ENCODE measurements at regions not wholly inside any gene's neighbourhood (a gene's known extent, or its start where the extent isn't known, plus 50 kb on each side); places are given as distances from the start of the nearest gene placed in this dataset.

DNA sequence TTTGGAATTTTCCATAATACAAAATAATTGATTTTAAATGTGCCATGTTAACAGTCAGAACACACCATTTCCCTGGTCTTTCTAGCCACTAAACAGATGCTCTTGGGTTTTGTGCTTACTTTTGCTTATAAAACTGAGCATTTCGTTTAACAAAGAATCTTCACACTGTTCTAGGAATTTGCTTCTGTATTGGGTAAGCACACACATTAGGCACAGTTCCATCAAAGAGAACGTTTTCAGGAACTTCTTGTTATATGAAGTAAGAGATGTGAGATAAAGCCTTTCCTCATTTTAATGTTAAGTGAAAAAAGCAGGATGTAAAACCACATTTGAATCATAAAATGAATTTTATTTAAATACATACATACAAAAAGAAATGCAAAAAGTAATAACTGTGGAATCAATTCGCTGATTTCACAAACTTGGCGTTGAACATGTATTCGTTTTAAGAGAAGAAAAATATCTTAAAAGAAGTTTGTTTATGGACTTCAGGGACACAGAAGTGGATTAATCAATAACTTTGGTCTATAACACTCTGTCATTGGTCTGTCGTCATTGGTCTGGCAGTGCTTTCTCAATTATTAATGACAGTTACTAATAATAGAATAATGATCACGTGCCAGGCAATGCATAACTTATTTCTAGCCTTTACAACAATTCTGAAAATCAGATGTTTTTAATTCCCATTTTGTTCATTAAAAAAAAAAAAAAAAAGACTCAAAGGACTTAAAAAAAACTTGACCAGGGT, 199.9 kb upstream of the PRDM1 start:
- no peak for DNase-seq (ENCODE audit: extremely low read depth, low read depth)

- no peak for DNase-seq (ENCODE audit: extremely low read depth, low read depth)
Measured at GRCh38 chr6:105884426-105884825, 201.7 kb upstream of the PRDM1 start.

DNA sequence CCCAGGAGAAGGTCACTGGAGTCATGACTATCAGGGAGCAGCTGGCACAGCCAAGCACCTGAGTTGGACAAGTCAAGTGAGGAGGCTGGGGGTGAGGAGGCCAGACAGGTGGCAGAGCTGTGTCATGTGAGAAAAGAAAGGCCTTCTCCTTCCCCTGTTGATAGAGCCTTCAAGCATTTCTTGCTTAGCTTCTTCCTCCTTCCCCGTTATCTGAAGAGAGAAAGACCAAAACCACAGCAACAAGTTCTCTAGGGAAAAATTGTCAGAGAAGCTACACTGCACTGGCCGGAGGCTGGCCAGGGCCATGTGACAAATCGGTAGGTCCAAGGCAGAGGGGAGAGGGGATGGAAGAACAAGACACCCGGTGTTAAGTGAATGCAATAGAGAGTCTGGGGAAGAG, 202.1 kb upstream of the PRDM1 start:
- DNase-seq (ENCODE audit: extremely low read depth, low read depth): no peak

DNA sequence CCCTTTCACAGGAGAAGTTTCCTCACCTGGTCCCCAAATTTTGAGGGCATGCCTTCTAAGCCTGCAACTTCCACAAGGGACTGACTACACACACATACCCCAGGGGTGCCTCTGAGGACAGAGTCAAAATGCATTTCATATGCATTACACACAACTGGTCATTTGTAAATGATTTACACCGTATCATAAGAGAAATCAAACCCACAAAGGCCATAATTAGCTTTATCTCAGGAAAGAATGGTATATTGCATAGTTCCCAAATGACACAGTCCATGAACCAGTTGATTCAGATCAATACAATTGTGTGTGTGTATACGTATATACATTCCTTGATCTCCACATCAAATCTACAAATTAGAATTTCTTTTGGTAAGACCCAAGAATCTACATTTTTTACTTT, 203.3 kb upstream of the PRDM1 start:
- no peak for DNase-seq (ENCODE audit: extremely low read depth, low read depth)

DNA sequence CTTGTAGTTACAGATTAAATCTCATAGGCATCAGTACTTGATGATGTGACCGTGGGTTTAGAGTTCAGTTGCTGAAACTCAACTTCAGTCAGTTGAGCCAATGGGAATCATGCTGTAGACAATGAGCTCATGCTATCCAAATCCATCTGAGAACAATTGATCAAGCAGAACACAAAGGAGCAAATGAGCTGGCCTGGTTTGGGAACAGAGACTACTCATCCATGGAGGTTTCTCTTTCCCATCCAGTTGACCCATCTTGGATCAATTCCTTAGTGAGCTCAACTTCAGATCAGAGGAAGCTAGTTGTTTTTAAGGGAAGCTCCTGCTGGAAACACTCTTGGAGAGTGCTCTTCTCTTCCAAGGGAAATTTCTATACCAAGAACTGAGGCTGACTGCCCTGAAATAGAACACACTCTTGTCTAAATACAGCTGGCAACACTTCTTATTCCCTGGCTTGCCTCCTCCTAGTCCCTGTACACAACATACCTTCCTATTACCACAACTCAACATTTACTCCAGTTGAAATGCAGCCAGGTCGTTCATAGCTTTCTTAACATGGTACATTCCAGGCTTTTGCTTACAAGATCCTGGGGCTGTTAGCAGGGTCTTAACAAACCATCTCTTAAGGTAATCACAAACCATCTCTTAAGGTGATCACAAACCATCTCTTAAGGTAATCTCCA, 203.9 kb upstream of the PRDM1 start:
- no peak for DNase-seq (ENCODE audit: extremely low read depth, low read depth)

DNA sequence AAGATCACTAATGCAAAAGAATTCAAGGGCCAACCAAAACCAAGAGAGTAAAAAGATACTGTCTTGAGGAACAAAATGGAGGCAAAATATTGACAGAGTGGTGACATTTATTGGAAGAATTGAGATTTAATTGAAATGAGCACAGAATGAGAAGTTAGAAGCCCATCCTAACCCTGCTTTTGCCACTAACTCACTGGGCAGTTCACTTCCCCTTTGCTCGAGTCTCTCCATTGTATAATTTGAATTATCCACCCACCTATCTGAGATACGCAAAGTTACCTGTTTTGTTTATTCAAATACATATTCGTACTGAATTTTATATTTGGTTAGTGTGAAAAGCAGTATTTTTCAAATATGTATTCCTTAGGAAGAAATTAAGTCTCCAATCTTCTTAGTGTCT, 204.5 kb upstream of the PRDM1 start:
- no peak for DNase-seq (ENCODE audit: extremely low read depth, low read depth)

- no peak for DNase-seq (ENCODE audit: extremely low read depth, low read depth)
Measured at GRCh38 chr6:105880030-105880492, 206.1 kb upstream of the PRDM1 start.

- DNase-seq (ENCODE audit: extremely low read depth, low read depth): no peak
Measured at GRCh38 chr6:105879146-105879545, 207.0 kb upstream of the PRDM1 start.

GRCh38 chr6:105875974-105876640, 210.0 kb upstream of the PRDM1 start:
- no peak for DNase-seq (ENCODE audit: extremely low read depth, low read depth)

DNA sequence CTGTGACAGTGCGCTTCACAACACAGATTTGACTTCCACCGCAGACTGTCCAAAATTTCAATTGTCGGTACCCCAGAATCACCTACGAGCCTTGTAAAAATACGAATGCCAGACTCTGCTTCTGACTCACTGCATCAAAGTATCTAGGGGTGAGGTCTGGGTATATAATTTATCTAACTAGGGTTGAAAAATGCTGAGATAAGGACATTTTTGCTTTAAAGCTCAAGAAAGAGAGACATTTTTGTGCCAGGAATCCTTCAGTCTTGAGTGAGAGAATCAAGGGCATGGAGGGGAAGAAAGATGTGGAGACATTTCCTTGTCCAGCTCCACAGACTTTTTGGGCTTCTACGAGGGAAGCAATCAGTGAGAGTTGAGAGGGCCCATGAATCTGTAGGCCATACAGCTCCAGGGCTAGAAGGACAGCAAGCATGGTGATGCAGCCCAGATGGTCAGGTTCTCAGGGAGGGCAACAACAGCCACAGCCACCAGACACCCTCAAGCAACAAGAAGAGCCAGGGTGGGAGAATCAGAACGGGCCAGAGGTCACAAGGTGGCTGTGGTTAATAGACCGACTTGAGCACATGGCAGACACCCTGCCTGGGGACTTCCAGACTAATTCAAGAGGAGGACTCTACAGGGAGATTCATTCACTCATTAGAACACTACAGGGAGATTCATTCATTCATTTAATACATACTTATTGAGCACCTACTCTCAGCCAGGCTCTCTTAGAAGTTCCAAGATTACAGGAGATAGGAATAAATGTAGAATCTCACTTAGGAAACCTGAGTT, 211.1 kb upstream of the PRDM1 start:
- DNase-seq (ENCODE audit: extremely low read depth, low read depth): no peak

DNA sequence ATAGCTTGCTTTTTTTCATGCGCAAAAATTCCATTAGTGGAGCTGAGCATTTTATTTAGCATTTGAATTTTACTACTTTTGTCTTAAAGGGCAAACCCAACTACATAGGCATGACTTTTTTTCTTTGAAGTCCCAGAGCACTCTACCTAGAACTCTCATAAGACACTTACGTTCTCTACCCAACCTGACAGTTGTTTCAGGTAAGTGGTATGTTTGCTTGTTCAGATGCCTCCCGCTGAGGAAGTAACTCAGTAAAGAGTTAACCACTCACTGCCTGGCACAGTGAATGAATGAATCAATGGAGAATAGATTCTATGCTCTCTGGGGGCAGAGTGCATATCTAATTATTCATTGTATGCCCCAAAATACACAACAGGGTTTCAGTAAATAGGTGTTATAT, 212.3 kb upstream of the PRDM1 start:
- DNase-seq (ENCODE audit: extremely low read depth, low read depth): no peak

DNA sequence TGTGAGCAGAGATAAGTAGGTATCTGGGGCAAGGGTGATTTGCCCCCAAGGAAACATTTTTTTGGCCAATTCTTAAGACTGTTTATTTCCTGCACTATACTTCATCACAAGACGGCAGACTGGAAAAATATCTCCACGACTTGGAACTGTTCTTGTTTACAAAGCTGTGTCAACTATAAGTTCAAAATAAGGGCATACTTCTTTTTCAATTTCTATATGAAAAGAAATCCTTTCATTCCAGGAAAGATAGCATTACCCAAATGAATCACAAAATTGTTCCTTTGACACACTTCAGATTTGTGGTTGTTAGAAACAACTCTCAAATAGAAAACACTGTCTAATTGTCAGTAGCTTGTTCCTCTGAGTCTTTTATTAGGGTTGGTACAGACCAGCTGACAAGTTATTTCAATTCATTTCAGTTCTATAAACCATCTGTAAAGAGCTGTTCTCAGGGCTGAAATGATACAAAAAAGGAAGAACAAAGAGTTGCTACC, 212.9 kb upstream of the PRDM1 start:
- DNase-seq (ENCODE audit: extremely low read depth, low read depth): no peak

GRCh38 chr6:105872249-105872648, 213.9 kb upstream of the PRDM1 start:
- no peak for DNase-seq (ENCODE audit: extremely low read depth, low read depth)

GRCh38 chr6:105871542-105871941, 214.6 kb upstream of the PRDM1 start:
- no peak for DNase-seq (ENCODE audit: extremely low read depth, low read depth)

DNA sequence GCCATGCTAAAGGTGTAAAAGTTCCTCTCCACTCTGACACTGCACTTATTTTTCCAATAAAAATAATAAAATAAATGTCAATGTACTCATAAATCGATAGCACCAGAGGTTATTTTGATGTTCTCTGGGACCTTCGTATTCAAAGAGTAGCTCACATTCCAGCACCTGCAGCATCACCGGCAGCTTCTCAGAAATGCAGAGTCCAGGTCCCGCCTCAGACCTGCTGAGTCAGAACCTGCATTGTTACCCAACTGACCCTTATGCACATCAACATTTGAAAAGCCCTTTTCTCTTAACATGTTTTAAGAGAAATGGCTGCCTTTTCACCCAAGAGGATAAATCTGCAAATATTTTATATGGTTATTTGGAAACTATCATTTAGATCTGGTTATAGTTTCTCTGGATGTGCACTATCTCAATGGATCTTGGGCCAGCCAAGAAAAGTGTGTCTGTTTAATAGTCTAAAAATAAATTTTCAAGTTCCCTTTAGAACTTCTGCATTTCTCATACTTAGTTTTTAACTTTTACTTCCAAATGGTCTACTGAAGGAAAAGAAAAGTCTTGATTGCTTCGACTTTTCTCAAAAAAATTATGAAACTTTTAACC, 216.2 kb upstream of the PRDM1 start:
- no peak for DNase-seq (ENCODE audit: extremely low read depth, low read depth)

GRCh38 chr6:105868823-105869460, 217.2 kb upstream of the PRDM1 start:
- DNase-seq (ENCODE audit: extremely low read depth, low read depth): no peak

DNA sequence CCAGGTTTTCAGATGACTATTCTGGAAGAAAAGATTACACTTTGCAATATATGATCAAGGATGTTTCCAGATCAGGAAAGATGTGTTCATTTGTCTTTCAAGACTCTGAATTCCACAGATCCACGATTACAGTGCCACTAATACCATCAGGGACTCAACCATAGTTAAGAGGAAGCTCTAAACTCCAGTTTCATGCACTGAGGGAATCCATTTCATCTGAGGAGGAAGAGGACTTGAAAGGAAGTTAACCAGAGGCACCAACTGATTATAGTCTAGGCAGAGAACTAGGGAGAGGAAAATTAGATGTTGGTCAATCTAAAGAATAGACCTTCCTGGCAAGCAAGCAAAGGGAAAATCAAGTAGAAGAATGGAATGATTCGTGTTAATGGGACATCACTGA, 218.3 kb upstream of the PRDM1 start:
- no peak for DNase-seq (ENCODE audit: extremely low read depth, low read depth)

DNA sequence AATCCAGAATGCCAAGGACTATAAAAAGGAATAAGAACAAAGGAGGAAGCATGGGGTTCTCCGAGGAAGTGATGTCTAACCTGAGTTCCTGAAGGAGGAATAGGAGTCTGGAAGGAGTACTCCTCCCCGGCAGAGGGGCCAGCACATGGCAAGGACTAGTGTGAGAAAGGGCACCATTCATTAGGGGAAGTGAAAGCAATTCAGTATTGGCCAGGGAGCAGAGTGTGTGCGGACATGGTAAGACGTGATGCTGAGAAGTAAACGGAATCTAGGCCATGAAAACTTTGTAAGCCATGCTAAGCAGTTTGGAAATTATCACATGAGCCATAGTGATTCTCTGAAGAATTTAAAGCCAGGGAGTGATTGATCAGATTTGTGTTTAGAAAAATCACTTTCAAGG, 218.9 kb upstream of the PRDM1 start:
- DNase-seq (ENCODE audit: extremely low read depth, low read depth): no peak

DNA sequence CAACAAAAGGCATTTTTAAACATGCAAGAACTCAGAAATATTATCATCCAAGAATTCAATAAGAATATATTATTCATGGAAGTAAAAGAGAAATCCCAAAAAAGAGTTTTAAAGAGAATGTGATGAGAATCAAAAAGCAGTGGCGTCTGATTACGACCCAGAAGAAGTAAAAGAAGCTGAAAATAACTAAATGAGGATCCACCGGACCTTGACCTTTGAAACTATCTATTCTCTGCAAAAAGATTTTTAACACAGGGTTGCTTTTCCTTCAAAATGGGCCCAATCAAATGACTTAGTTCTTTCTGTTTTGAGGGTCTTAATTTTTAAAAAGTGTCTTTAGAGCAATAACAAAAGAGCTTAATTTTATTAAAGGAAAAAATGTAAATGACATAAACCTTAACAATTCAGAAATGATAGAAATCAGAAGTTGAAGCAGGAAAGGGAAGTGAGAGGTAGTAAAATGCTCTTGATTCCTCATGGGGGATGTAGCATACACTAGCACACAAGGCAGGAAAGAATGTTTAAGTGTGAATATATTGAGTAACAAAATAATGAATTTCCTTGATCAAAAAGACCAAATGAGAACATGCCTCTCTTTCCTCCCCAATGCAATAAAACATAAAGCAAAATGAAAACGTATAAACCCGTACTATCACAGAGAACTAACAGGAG, 223.1 kb upstream of the PRDM1 start:
- DNase-seq (ENCODE audit: extremely low read depth, low read depth): no peak
